SK-N-SH treated with all-trans-retinoic acid at 6 μM for 48 hours (cell line): ENCODE measurements at regions not wholly inside any gene's neighbourhood (a gene's known extent, or its start where the extent isn't known, plus 50 kb on each side); places are given as distances from the start of the nearest gene placed in this dataset.

ENCODE experiments used
- BACH2 ChIP-seq: fragments of 250-450 bp; sonication (Bioruptor Pico); IDR thresholded peaks from 2 replicates; pipeline ENCODE4 v1.9.0; 2021; ENCODE audit warnings: mild to moderate bottlenecking, borderline replicate concordance
- ESRRG ChIP-seq: fragments of 250-450 bp; sonication (Bioruptor Pico); IDR thresholded peaks from 2 replicates; pipeline ENCODE4 v1.6.1; 2021; ENCODE audit warnings: mild to moderate bottlenecking
- RARB ChIP-seq: fragments of 250-450 bp; sonication (Bioruptor Pico); IDR thresholded peaks from 2 replicates; pipeline ENCODE4 v1.8.0; 2021; ENCODE audit warnings: mild to moderate bottlenecking, moderate library complexity
- TF ChIP-seq, protein P1 (sequence below): fragments of 250-450 bp; sonication (Bioruptor Pico); IDR thresholded peaks from 2 replicates; pipeline ENCODE4 v1.8.0; 2020; ENCODE audit warnings: mild to moderate bottlenecking, moderate library complexity, borderline replicate concordance
- TF ChIP-seq, protein P2 (sequence below): fragments of 250-450 bp; sonication (Bioruptor Pico); IDR thresholded peaks from 2 replicates; pipeline ENCODE4 v1.5.1; 2021; ENCODE audit warnings: mild to moderate bottlenecking, moderate library complexity

GRCh38 chr1:22259551-22260282, 116.8 kb upstream of the WNT4 start:
- TF ChIP-seq ESRRG (CRISPR knock-in tag) = no peak
- no peak for TF ChIP-seq RARB (CRISPR knock-in tag)
- TF ChIP-seq, protein P1, sequence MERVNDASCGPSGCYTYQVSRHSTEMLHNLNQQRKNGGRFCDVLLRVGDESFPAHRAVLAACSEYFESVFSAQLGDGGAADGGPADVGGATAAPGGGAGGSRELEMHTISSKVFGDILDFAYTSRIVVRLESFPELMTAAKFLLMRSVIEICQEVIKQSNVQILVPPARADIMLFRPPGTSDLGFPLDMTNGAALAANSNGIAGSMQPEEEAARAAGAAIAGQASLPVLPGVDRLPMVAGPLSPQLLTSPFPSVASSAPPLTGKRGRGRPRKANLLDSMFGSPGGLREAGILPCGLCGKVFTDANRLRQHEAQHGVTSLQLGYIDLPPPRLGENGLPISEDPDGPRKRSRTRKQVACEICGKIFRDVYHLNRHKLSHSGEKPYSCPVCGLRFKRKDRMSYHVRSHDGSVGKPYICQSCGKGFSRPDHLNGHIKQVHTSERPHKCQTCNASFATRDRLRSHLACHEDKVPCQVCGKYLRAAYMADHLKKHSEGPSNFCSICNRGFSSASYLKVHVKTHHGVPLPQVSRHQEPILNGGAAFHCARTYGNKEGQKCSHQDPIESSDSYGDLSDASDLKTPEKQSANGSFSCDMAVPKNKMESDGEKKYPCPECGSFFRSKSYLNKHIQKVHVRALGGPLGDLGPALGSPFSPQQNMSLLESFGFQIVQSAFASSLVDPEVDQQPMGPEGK (CRISPR knock-in tag) = no peak
- TF ChIP-seq, protein P2, sequence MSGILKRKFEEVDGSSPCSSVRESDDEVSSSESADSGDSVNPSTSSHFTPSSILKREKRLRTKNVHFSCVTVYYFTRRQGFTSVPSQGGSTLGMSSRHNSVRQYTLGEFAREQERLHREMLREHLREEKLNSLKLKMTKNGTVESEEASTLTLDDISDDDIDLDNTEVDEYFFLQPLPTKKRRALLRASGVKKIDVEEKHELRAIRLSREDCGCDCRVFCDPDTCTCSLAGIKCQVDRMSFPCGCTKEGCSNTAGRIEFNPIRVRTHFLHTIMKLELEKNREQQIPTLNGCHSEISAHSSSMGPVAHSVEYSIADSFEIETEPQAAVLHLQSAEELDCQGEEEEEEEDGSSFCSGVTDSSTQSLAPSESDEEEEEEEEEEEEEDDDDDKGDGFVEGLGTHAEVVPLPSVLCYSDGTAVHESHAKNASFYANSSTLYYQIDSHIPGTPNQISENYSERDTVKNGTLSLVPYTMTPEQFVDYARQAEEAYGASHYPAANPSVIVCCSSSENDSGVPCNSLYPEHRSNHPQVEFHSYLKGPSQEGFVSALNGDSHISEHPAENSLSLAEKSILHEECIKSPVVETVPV (CRISPR knock-in tag) = no peak
- TF ChIP-seq BACH2 (CRISPR knock-in tag) = no peak
